HG03565 (cell line): ENCODE measurements at regions not wholly inside any gene's neighbourhood (a gene's known extent, or its start where the extent isn't known, plus 50 kb on each side); places are given as distances from the start of the nearest gene placed in this dataset.
"Not testable (repeated sequence)": the region's sequence is repeated elsewhere in the genome, so short reads cannot be mapped to it uniquely, and the experiment has no call there.

Source experiments
- ATAC-seq: cut with Tn5 transposase; IDR thresholded peaks from one replicate; pipeline ENCODE4 v1.9.1; 2021; ENCODE audit warnings: mild to moderate bottlenecking, moderate library complexity; ENCODE audit not compliant: unreplicated experiment

- not testable (repeated sequence) for ATAC-seq
These were observed 203.5 kb downstream of the DLL1 start for GRCh38 chr6:170087421-170087780.

- ATAC-seq = no peak
These were observed 204.0 kb downstream of the DLL1 start for GRCh38 chr6:170086639-170087420.

- no peak for ATAC-seq
These were observed 205.1 kb downstream of the DLL1 start for GRCh38 chr6:170085475-170086401.

GRCh38 chr6:170084166-170084730 is 206.6 kb downstream of the DLL1 start:
- no peak for ATAC-seq

- ATAC-seq = no peak
These were observed 207.4 kb downstream of the DLL1 start for GRCh38 chr6:170083236-170084051.

- ATAC-seq = no peak
These were observed 208.2 kb downstream of the DLL1 start for GRCh38 chr6:170082531-170083187.

GRCh38 chr6:170082067-170082466 is 208.8 kb downstream of the DLL1 start:
- ATAC-seq = no peak

GRCh38 chr6:170081556-170081955 is 209.3 kb downstream of the DLL1 start:
- ATAC-seq = no peak

GRCh38 chr6:170080828-170081371 is 210.0 kb downstream of the DLL1 start:
- ATAC-seq = no peak

- no peak for ATAC-seq
These were observed 210.6 kb downstream of the DLL1 start for GRCh38 chr6:170080169-170080827.

- no peak for ATAC-seq
These were observed 214.3 kb downstream of the DLL1 start for GRCh38 chr6:170076466-170077165.

- ATAC-seq = no peak
These were observed 215.1 kb downstream of the DLL1 start for GRCh38 chr6:170075659-170076223.

- ATAC-seq = no peak
These were observed 216.0 kb downstream of the DLL1 start for GRCh38 chr6:170074907-170075306.

- ATAC-seq = no peak
These were observed 216.4 kb downstream of the DLL1 start for GRCh38 chr6:170074435-170074834.

- no peak for ATAC-seq
These were observed 217.0 kb downstream of the DLL1 start for GRCh38 chr6:170073846-170074245.

- ATAC-seq = no peak
These were observed 218.6 kb downstream of the DLL1 start for GRCh38 chr6:170072246-170072645.

- no peak for ATAC-seq
These were observed 221.3 kb downstream of the DLL1 start for GRCh38 chr6:170069611-170070010.

GRCh38 chr6:170068496-170068895 is 222.4 kb downstream of the DLL1 start:
- no peak for ATAC-seq
